H1 (cell line): ENCODE measurements at regions not wholly inside any gene's neighbourhood (a gene's known extent, or its start where the extent isn't known, plus 50 kb on each side); places are given as distances from the start of the nearest gene placed in this dataset.

Experiments used
- BRCA1 ChIP-seq: IDR thresholded peaks from 2 replicates; pipeline ENCODE4 v1.6.1; 2012; ENCODE audit warnings: low read depth, low read length, improper control_type of control experiment
- GTF2F1 ChIP-seq: IDR thresholded peaks from 2 replicates; pipeline ENCODE4 v1.6.1; 2012; ENCODE audit warnings: low read depth, low read length, improper control_type of control experiment, borderline replicate concordance
- KDM1A ChIP-seq: fragments of 200-600, 300-600 bp; sonication (generic); IDR thresholded peaks from 2 replicates; pipeline ENCODE4 v1.7.1; 2016; ENCODE audit warnings: mild to moderate bottlenecking, low read length, borderline replicate concordance
- TF ChIP-seq, protein P1 (sequence below): IDR thresholded peaks from 2 replicates; pipeline ENCODE4 v1.6.1; 2012; ENCODE audit warnings: low read length, inconsistent platforms
- TF ChIP-seq, protein P2 (sequence below), 3 experiments: IDR thresholded peaks; 1 replicate in 2 of 3; 2 replicates in 1 of 3; pipeline versions ENCODE4 v1.5.1 to v1.6.1; 2011; ENCODE audit warnings: low read length in 3 of 3, mild to moderate bottlenecking in 3 of 3, inconsistent platforms in 2 of 3, low read depth in 1 of 3, moderate library complexity in 1 of 3; ENCODE audit not compliant: insufficient read depth in 1 of 3; ENCODE audit errors: control extremely low read depth in 1 of 3

DNA sequence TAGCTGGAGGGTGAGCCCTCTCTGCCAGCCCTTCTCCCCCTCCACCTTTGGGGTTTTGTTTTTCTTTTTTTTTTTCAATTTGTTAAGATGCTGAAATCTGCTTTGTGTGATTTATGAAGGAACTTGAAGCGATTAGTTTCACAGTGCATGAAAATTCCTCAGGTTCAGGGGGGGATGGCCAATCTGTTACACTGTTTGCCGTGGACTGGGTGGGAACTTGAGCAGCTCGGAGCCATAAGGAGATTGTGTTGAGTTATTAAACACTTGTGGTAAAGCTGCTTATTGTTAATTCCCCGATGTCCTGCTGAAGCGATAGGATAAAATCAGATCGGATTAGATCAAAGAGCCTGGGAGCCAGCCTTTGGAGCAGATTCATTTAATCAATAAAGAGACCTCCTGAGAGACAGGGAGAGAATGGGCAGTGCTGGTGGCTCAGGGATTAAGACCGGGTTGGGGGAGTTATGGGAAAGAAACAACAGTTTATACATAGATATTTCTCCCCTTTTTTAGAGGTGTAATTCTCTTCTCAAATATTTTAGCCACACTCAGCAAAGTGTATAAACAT, 105.8 kb upstream of the SPATA31D4 start:
- TF ChIP-seq GTF2F1 (no peak), BRCA1 (no peak), KDM1A (no peak)
- TF ChIP-seq, protein P1, sequence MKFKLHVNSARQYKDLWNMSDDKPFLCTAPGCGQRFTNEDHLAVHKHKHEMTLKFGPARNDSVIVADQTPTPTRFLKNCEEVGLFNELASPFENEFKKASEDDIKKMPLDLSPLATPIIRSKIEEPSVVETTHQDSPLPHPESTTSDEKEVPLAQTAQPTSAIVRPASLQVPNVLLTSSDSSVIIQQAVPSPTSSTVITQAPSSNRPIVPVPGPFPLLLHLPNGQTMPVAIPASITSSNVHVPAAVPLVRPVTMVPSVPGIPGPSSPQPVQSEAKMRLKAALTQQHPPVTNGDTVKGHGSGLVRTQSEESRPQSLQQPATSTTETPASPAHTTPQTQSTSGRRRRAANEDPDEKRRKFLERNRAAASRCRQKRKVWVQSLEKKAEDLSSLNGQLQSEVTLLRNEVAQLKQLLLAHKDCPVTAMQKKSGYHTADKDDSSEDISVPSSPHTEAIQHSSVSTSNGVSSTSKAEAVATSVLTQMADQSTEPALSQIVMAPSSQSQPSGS, result no peak
- TF ChIP-seq, protein P2, sequence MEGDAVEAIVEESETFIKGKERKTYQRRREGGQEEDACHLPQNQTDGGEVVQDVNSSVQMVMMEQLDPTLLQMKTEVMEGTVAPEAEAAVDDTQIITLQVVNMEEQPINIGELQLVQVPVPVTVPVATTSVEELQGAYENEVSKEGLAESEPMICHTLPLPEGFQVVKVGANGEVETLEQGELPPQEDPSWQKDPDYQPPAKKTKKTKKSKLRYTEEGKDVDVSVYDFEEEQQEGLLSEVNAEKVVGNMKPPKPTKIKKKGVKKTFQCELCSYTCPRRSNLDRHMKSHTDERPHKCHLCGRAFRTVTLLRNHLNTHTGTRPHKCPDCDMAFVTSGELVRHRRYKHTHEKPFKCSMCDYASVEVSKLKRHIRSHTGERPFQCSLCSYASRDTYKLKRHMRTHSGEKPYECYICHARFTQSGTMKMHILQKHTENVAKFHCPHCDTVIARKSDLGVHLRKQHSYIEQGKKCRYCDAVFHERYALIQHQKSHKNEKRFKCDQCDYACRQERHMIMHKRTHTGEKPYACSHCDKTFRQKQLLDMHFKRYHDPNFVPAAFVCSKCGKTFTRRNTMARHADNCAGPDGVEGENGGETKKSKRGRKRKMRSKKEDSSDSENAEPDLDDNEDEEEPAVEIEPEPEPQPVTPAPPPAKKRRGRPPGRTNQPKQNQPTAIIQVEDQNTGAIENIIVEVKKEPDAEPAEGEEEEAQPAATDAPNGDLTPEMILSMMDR (IDR thresholded peaks at IDR 0.05; ENCODE audit: control extremely low read depth in 1 of 3, insufficient read depth in 1 of 3, low read depth in 1 of 3, low read length in 3 of 3), result no peak
